ENCODE measurements at regions not wholly inside any gene's neighbourhood (a gene's known extent, or its start where the extent isn't known, plus 50 kb on each side); places are given as distances from the start of the nearest gene placed in this dataset.

DNA sequence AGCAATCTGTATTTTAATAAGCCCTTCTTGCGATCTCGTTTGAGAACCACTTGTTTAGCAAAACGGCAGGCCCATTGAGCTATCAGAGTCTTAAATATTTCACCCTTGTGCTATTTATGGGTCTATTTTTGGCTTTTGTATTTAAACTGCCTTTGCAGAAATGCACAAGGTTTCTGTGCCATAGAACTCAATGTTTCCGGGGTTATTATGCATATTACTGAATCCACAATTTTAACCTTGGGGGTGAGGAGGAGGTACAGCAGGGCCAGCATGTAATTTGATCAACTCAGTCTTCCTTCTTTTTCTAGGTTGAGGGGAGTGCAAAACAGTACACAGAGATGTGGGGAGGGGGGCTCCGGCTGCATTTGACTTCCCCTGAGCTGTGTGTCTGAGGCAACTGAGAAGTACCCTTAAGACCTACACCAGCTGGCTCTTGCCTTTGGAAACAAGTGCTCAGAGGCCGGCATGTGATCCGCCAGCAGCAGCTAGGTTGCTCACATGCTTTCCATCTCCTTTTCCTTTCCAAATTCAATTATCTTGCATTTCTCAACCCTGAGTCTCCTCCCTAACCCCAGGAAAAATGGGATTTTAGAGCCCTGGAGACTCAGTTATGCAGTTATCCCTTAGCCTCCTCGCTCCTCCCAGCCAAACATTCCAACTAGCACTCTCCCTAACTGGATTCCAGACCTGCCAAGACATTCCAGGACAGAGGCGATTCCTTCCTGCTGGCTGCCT lies 103.0 kb downstream of the HNRNPLL start:
- TF ChIP-seq, protein P1, sequence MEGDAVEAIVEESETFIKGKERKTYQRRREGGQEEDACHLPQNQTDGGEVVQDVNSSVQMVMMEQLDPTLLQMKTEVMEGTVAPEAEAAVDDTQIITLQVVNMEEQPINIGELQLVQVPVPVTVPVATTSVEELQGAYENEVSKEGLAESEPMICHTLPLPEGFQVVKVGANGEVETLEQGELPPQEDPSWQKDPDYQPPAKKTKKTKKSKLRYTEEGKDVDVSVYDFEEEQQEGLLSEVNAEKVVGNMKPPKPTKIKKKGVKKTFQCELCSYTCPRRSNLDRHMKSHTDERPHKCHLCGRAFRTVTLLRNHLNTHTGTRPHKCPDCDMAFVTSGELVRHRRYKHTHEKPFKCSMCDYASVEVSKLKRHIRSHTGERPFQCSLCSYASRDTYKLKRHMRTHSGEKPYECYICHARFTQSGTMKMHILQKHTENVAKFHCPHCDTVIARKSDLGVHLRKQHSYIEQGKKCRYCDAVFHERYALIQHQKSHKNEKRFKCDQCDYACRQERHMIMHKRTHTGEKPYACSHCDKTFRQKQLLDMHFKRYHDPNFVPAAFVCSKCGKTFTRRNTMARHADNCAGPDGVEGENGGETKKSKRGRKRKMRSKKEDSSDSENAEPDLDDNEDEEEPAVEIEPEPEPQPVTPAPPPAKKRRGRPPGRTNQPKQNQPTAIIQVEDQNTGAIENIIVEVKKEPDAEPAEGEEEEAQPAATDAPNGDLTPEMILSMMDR (IDR thresholded peaks at IDR 0.05): no peak
- TF ChIP-seq POLR2A (IDR thresholded peaks at IDR 0.05) (no peak), EP300 (IDR thresholded peaks at IDR 0.05) (no peak)

All from ovary (tissue), 3 donors.